ENCODE measurements at regions not wholly inside any gene's neighbourhood (a gene's known extent, or its start where the extent isn't known, plus 50 kb on each side); places are given as distances from the start of the nearest gene placed in this dataset.

DNA sequence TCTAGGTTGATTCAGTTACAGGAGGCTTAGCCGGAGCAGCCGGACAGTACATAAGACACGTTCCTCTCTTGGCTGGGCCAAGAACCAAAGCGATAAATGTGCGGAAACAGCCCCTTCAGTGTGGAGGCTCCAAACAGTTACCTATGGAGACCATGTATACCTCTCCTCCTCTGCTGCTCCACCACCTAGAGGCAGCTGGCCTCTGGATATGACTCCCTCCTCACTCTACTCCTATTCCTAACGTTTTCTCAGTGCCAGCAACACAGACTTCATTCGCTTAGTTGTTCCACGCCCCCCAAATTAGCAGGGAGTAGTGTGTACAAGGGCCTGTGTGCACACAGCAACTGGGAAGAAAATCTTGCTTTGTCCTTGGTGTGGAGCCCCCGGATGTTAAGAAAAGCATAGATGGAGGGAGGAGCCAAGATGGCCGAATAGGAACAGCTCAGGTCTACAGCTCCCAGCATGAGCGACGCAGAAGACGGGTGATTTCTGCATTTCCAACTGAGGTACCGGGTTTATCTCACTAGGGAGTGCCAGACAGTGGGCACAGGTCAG lies 362.3 kb upstream of the KIRREL3 start:
- DNase-seq: peak; percentile 79

GRCh38 chr11:127358160-127358559 lies 357.6 kb upstream of the KIRREL3 start:
- DNase-seq: no peak

- no peak for DNase-seq
Measured at GRCh38 chr11:127350476-127350875, 349.9 kb upstream of the KIRREL3 start.

- DNase-seq: peak; percentile 67
Measured at GRCh38 chr11:127345819-127346459, 345.4 kb upstream of the KIRREL3 start.

DNA sequence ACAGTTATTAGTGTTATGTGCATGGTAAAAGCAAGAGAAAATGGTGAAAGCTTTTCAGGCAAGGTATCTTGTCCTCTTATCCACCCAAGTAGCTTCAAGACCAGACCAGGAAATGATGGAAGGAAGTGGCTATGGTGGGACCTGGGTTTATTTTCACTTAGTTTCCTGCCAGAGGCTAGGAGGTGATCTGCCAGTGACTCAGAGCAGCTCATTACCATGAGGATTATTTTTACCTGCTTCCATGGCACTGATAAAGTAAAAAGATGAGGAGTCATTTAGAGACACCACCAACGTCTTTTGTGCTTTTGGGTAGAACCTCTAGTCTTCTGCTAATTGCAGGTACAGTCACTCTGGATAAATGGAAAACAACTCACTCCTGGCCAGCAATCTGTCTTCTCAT lies 339.9 kb upstream of the KIRREL3 start:
- DNase-seq: no peak

DNA sequence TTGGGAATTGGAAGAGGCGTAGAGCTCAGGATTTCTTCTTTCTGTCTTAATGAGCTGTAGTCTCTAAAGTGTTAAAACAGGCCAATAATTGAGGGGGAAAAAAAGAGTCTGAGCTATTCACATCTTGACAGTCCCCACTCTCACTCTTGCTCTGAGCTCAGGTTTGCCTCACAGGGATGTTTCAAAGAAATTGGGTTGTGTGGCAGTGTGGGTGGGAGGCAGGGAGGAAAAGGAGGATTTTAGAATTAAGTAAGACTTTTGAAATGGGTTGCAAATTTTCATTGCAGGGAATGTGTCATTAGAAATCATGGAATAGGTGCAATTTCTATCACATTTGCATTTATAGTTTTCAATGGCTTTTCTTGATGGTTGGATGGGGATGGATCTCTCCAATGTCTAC lies 338.8 kb upstream of the KIRREL3 start:
- no peak for DNase-seq

DNA sequence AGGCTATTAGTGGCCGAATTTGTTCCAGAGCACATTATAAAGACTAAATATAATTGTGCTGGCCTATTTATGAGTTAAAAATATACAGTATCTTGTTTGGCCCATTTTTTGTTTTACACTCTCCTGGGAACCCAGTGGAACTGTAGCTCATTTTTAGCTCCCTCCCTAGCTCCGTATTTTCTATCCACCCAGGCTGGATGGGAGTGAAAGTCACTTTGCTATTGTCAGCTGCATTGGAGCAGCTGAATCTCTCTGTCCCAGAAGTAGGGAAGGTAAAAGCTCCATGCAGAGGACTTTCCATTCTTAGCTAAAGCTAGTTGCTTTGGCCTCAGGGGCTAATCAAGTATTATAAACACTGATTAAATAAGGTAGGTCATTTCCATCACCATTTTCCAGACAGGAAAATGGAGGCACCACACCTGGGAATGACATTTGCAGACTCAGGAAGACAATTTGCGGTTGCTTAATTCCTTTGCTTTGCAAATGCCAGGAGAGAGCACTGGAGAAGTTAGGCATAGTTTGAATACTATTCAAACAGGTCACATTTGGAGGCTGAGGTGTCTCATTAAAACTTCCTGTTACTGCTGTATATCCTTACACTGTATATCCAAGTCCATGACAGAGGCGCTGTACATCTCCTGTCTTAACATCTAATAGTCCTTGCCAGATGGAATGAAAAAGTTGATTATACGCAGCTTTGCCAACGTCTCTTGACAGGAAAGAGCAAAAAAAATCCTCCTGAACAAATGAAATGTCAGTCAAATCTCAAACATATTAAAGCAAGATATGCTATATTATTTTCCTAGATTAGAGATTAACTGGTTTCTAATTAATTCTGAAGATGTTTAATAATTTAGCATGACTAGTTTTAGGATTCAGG lies 338.1 kb upstream of the KIRREL3 start:
- DNase-seq: no peak

DNA sequence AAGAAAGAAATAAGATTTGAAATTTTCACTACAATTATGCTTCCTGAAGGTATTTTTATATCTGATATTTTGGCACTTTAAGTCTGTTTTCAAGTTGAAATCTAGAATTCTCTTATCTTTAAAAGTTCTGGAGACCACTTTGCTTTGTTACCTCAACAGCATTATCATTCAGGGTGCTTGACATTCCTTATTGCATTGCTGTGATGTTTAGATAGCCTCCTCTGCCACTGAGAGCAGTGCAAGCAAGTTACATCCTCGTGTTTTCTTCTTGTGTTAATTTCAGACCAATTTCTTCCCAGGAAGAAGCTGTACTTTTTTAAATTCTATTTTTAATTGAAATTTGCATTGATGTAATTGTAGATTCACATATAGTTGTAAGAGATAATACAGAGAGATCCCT lies 333.9 kb upstream of the KIRREL3 start:
- no peak for DNase-seq

GRCh38 chr11:127332896-127333295 lies 332.3 kb upstream of the KIRREL3 start:
- no peak for DNase-seq

DNA sequence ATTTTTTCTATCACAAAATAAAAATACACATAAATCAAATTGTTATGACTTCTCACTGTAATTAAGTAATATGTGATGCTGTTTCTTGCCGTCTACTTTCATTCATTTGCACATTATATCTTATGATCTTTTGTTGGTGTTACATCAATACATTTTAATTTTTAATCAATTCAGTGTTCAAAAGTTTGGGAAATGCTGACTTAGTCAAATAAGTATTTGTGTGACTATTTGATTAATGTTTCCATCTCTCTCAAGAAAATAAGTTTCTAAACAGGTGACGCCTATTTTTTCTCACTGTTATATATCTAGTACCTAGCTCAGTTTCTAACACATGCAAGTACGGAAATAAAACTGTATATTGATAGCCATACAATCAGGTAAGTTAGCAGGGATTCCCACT lies 329.5 kb upstream of the KIRREL3 start:
- DNase-seq: no peak

- no peak for DNase-seq
Measured at GRCh38 chr11:127308291-127308690, 307.7 kb upstream of the KIRREL3 start.

DNA sequence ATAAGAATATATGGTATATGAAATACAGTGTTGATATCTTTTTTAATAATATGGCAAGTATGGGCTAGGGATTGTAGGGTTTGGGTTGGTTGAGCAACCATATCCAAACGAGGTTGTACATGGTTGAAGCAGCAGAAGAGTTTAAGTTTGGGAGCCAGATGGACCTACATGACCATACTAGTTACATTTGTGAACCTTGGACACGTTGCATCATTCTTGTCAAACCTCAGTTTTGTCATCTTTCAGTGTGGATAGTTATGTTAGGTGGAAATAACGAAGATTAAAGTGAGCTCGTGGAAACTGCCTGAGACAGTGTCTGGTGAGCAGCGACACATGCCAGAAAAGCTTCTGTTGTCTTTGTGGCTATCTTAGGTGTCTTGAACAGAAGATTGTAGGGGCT lies 307.1 kb upstream of the KIRREL3 start:
- DNase-seq: no peak

DNA sequence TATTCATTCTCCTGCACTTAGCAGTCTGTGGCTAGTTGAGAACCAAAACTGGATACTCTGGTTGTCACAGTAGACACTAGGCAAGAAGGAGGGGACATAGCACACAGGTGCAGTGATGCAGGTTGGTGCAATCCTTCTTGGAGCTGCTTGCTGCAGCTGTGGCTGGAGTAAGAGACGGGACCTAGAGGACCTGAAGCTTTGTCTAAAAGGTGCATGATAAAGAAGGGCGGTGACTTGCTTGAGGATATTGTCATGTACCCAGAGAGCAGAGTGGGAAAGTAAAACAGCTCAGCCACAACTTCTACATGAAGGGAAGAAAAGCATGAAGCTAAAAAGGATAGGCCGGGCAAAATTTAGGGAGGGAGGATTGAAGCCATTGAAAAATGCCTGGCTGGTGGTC lies 304.1 kb upstream of the KIRREL3 start:
- no peak for DNase-seq

- no peak for DNase-seq
Measured at GRCh38 chr11:127288926-127289325, 288.4 kb upstream of the KIRREL3 start.

DNA sequence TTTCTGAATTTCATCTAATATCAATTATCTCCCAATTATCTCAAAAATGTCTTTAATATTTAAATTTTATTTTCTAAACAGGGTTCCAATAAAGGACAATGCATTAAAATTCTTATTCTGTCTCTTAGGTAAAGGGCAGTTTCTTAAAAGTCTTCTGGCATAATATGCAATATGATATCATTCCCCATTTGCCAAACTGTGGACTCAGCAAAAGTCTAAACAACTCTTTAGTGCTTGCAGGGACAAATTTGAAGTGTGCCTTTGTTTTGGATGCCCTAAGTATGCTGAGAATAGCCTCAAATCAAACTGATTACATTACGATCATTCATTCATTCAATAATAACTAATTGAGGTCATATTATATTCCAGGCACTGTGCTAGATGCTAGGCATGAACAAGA lies 281.0 kb upstream of the KIRREL3 start:
- no peak for DNase-seq

DNA sequence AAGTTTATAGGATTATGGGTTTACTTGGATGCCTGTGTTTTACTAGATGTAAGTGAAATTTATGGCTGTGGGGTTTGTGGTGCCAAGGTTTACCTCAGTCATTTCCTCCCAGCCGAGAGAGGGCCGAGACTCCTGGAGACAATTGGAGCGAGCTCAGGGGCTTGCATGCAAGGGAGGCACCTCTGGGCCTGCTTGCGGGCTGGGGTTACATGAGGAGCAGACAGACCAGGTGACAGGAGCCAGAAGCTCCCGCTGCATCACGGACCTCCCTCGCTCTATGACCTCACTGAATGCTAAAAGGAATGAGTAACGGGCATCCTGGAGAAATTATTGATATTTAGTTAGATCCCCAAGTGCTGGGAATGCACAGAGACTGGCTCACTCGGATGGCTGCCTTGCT lies 275.2 kb upstream of the KIRREL3 start:
- no peak for DNase-seq

DNA sequence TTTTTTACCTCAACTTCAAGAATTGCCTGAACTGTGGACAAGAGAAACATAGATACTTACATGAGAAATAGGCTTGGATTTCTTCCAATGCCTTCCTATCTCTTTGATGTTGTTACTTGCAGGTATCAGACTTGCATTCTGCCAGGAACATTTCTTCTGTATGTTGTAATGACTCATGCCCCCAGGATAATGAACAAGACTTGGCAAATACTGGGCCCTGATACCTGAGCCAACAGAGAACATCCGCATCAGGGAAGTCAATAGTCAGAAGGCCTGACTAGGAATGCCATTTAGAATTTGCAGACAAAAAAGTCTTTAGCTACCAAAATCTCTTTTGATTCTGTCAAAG lies 273.7 kb upstream of the KIRREL3 start:
- peak; percentile 6 for DNase-seq

GRCh38 chr11:127273593-127274327 lies 273.2 kb upstream of the KIRREL3 start:
- no peak for DNase-seq

- DNase-seq: no peak
Measured at GRCh38 chr11:127270851-127271250, 270.3 kb upstream of the KIRREL3 start.

DNA sequence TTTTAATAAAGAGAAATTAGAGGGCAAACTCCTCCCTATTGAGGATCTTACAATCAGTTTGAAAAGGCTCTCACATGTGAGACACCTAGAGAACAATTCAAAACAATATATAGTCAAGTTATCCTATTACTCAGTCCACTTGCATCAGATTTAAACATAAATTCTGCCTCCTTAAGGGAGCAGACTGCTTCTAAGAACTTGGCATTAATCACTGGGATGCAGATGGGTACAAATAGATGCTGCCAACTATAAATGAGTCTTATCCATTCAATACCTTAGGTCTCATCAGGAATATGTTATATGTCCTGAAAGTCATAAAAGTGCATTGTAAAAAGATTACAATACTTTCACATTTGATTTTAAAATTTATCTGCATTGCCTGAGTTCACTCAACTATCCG lies 269.3 kb upstream of the KIRREL3 start:
- no peak for DNase-seq

- no peak for DNase-seq
Measured at GRCh38 chr11:127268932-127269331, 268.4 kb upstream of the KIRREL3 start.

DNA sequence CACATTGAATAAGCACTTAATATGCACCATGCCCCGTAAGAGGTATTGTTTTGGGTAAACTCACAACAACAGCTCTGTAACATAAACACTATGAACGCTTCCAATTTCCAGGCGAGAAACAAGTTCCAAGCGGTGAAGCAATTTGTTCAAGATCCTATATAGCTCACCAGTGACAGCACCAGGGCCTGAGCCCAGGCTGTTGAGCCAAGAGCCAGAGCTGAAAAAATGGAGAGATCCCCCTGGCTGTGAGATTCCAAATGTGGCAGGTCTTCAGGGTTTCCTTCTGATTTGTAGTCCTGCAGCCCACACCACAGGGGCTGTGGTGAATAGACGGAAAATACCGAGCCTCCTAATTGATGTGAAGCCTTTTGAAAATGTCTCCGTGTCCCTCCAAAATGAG lies 268.0 kb upstream of the KIRREL3 start:
- no peak for DNase-seq

- no peak for DNase-seq
Measured at GRCh38 chr11:127259102-127259501, 258.5 kb upstream of the KIRREL3 start.

GRCh38 chr11:127255209-127255608 lies 254.6 kb upstream of the KIRREL3 start:
- DNase-seq: no peak

All from DMS53 (cell line).